ENCODE measurements at regions not wholly inside any gene's neighbourhood (a gene's known extent, or its start where the extent isn't known, plus 50 kb on each side); places are given as distances from the start of the nearest gene placed in this dataset.

DNA sequence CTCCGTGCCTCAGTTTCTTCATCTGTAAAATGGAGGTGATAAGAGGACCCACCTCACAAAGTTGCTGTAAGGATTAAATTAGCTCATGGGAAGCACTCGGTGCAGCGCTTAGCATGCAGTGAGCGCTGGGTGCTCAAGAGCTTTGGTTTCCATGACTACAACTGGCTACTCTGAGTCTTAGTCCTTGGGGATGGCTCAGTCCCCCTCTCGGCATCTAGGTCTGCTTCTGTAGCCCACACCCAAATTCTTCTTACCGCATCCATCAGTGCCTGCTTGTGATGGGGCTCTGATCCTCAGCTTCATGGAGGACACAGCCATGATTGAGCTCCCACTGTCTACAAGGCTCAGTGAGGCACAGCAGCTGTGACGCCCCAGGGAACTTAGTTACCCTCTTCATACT is 159.0 kb downstream of the ACTL8 start:
- TF ChIP-seq, protein P1, sequence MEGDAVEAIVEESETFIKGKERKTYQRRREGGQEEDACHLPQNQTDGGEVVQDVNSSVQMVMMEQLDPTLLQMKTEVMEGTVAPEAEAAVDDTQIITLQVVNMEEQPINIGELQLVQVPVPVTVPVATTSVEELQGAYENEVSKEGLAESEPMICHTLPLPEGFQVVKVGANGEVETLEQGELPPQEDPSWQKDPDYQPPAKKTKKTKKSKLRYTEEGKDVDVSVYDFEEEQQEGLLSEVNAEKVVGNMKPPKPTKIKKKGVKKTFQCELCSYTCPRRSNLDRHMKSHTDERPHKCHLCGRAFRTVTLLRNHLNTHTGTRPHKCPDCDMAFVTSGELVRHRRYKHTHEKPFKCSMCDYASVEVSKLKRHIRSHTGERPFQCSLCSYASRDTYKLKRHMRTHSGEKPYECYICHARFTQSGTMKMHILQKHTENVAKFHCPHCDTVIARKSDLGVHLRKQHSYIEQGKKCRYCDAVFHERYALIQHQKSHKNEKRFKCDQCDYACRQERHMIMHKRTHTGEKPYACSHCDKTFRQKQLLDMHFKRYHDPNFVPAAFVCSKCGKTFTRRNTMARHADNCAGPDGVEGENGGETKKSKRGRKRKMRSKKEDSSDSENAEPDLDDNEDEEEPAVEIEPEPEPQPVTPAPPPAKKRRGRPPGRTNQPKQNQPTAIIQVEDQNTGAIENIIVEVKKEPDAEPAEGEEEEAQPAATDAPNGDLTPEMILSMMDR (IDR thresholded peaks at IDR 0.05), result no peak
- TF ChIP-seq RFX5 (IDR thresholded peaks at IDR 0.05; ENCODE audit: low read length) (no peak), RCOR1 (IDR thresholded peaks at IDR 0.05; ENCODE audit: low read length) (no peak), TEAD4 (IDR thresholded peaks at IDR 0.05; ENCODE audit: borderline replicate concordance, insufficient read depth) (no peak), SIN3A (IDR thresholded peaks at IDR 0.05; ENCODE audit: borderline replicate concordance, low read depth, low read length) (no peak), RXRA (IDR thresholded peaks at IDR 0.05; ENCODE audit: borderline replicate concordance, low read depth) (no peak), YY1 (IDR thresholded peaks at IDR 0.05; ENCODE audit: low read depth) (no peak), USF1 (IDR thresholded peaks at IDR 0.05; ENCODE audit: borderline replicate concordance, low read depth) (no peak), GABPA (IDR thresholded peaks at IDR 0.05; ENCODE audit: low read depth) (no peak)
